ENCODE measurements at regions not wholly inside any gene's neighbourhood (a gene's known extent, or its start where the extent isn't known, plus 50 kb on each side); places are given as distances from the start of the nearest gene placed in this dataset.

GRCh38 chr6:28648035-28648877 lies 122.6 kb downstream of the GPX5 start:
- TF ChIP-seq CTCF (IDR thresholded peaks at IDR 0.05) (no peak), POLR2A (IDR thresholded peaks at IDR 0.05) (no peak)

Data from stomach (tissue), 4 donors.